Erythroblast (primary cell): ENCODE measurements at regions not wholly inside any gene's neighbourhood (a gene's known extent, or its start where the extent isn't known, plus 50 kb on each side); places are given as distances from the start of the nearest gene placed in this dataset.
"Not testable (repeated sequence)": the region's sequence is repeated elsewhere in the genome, so short reads cannot be mapped to it uniquely, and the experiment has no call there.

ENCODE experiments used
- DNase-seq, 2 experiments: peaks; one replicate each; lab custom pipeline; 2025; lab: John Stamatoyannopoulos, UW
- GATA1 ChIP-seq: IDR thresholded peaks from 2 replicates; pipeline ENCODE4 v1.6.1; 2011; ENCODE audit warnings: low read depth, mild to moderate bottlenecking, control low read depth, low read length, moderate library complexity
- POLR2A ChIP-seq: IDR thresholded peaks from 2 replicates; pipeline ENCODE4 v1.6.1; 2011; ENCODE audit warnings: mild to moderate bottlenecking, low read length

GRCh38 chr16:75811020-75811634 is 84.8 kb upstream of the CPHXL start:
- no peak for TF ChIP-seq POLR2A
- no peak for DNase-seq

DNA sequence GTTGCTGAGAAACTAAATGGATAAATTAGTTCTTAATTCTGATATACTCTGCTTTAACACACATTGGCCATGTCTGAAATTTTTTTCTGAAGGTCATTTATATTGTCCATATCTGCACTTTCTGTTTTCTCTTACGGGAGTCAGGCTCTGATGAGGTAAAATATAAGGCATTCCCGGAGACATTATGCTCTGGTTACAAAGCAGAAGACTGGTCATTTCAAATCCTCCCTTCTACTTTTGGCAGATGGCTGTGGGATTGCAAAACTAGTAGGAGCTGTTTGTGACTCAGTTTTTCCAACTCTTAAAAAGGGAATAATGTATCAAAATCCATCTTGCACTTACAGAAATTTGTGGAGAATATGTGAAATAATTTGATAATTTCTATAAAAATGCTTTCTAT is 92.2 kb upstream of the CPHXL start:
- TF ChIP-seq POLR2A: no peak
- TF ChIP-seq GATA1: no peak
- no peak for DNase-seq

- peak in 1 of 2 experiments; percentile 3 for DNase-seq
These were observed 94.4 kb upstream of the CPHXL start for GRCh38 chr16:75820672-75821071.

DNA sequence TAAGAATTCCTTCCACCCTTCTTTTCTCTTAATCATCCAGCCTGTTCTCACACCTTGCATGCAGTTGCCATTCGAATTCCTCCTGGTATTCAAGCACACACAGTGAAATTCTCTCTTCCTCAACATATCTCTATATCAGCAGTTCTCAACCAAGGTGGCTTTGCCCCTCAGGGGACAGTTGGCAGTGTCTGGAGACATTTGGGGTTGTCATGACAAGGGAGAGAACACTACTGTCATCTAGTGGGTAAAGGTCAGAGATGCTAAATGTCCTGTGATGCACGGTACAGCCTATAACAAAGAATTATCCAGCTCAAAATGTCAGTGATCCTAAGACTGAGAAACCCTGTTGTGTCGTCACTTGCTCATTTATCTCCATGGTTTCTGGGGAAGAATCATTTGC is 94.8 kb upstream of the CPHXL start:
- no peak for DNase-seq
- TF ChIP-seq POLR2A (no peak), GATA1 (no peak)

More at GRCh38 chr16:75820672-75821071, 94.4 kb upstream of the CPHXL start:
- TF ChIP-seq POLR2A (no peak), GATA1 (no peak)

GRCh38 chr16:75825750-75826149 is 99.5 kb upstream of the CPHXL start:
- not testable (repeated sequence) for DNase-seq

DNA sequence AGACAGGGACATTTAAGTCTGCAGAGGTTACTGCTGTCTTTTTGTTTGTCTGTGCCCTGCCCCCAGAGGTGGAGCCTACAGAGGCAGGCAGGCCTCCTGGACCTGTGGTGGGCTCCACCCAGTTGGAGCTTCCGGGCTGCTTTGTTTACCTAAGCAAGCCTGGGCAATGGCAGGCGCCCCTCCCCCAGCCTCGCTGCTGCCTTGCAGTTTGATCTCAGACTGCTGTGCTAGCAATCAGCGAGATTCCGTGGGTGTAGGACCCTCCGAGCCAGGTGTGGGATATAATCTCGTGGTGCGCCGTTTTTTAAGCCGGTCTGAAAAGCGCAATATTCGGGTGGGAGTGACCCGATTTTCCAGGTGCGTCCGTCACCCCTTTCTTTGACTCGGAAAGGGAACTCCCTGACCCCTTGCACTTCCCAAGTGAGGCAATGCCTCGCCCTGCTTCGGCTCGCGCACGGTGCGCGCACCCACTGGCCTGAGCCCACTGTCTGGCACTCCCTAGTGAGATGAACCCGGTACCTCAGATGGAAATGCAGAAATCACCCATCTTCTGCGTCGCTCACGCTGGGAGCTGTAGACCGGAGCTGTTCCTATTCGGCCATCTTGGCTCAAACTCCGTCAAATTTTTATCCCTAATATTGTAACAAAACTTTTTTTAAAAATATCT is 101.2 kb upstream of the CPHXL start:
- not testable (repeated sequence) for DNase-seq

DNA sequence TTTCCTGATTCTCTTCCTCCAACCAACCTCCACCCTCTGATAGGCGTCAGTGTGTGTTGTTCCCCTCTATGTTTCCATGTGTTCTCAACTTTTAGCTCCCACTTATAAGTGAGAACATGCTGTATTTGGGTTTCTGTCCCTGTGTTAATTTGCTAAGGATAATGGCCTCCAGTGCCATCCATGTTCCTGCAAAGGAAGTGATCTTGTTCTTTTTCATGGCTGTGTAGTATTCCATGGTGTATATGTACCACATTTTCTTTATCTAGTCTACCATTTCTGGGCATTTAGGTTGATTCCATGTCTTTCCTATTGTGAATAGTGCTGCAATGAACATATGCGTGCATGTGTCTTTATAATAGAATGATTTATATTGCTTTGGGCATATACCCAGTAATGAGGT is 107.1 kb upstream of the CPHXL start:
- DNase-seq: not testable (repeated sequence)

- DNase-seq: no peak
- TF ChIP-seq POLR2A: no peak
- no peak for TF ChIP-seq GATA1
These were observed 110.2 kb upstream of the CPHXL start for GRCh38 chr16:75836347-75837010.

DNA sequence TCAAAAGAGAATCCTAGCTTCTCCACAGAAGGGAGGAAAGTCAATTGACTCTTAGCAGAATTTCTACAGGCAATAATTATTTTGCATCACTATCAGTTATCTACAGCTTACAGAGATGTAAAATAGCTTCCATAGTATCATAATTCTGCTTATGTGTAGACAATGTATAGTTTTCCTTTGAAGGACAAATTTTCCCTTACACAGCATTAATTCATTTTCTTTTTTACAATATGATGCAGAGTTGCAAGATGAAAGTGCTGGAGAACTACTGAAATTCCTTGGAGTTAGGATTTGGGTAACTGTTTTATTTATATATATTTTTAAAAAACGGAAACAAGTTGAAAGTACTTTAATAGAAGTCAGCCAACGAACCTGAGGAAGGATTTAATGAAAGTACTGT is 111.0 kb upstream of the CPHXL start:
- TF ChIP-seq GATA1: no peak
- no peak for TF ChIP-seq POLR2A
- no peak for DNase-seq

- TF ChIP-seq GATA1: no peak
- TF ChIP-seq POLR2A: no peak
- DNase-seq: no peak
These were observed 111.4 kb upstream of the CPHXL start for GRCh38 chr16:75837681-75838080.

GRCh38 chr16:75841517-75841916 is 115.2 kb upstream of the CPHXL start:
- TF ChIP-seq POLR2A (no peak), GATA1 (no peak)
- DNase-seq: no peak

GRCh38 chr16:75847172-75847571 is 120.9 kb upstream of the CPHXL start:
- TF ChIP-seq GATA1: no peak
- no peak for TF ChIP-seq POLR2A
- DNase-seq: no peak

GRCh38 chr16:75854152-75854551 is 127.9 kb upstream of the CPHXL start:
- no peak for DNase-seq
- TF ChIP-seq GATA1: no peak

DNA sequence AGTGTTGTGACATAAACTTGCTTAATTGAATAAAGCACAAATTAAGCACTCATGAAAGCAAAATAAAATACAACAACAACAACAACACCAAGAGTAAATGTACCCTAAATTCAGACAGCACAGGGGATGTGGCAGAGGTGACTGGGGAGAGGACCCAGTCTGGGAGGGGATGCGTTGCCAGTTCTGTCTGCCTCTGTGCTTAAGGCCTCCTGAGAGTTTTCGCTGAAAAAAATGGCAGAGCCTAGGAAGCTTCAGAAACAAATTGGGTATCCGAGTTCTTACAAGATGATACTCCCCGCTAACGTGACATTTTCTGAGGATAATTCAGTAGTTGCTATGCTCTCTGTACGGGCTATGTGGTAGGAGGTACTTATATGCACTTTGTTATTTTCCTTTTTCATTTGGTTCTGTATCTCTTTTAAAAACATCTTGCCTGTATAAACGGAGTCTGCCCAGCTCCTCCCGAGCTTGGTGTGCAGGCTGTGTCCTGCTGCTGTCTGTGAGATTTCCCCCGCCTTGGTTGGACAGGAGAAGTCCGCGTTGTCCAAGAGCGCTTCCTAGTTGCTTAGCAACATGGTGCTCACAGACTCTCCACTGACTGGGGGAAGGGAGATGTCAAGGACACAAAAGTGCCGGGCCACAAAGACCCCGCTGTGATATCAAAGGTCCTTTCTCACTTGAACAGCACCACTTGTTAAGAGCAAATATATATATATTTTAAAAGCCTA is 134.2 kb upstream of the CPHXL start:
- no peak for DNase-seq
- TF ChIP-seq POLR2A (no peak), GATA1 (no peak)
